ENCODE measurements at regions not wholly inside any gene's neighbourhood (a gene's known extent, or its start where the extent isn't known, plus 50 kb on each side); places are given as distances from the start of the nearest gene placed in this dataset.

DNA sequence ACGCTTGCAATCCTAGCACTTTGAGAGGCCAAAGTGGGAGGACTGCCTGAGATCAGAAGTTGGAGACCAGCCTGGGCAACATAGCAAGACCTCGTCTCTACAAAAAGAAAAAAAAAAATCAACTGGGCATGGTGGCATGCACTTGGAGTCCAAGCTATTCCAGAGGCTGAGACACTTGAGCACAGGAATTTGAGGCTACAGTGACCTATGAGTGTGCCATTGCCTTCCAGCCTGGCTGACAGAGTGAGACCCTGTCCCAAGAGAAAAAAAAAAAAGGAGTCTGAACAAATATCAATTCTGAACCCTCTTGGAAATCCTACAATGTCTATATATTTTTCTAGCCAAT, 126.8 kb upstream of the NRP1 start:
- DNase-seq: no peak

GRCh38 chr10:33460505-33461294, 126.2 kb upstream of the NRP1 start:
- no peak for DNase-seq

- no peak for DNase-seq
These were observed 125.1 kb upstream of the NRP1 start for GRCh38 chr10:33459602-33460001.

- no peak for DNase-seq
These were observed 120.6 kb upstream of the NRP1 start for GRCh38 chr10:33455029-33455428.

DNA sequence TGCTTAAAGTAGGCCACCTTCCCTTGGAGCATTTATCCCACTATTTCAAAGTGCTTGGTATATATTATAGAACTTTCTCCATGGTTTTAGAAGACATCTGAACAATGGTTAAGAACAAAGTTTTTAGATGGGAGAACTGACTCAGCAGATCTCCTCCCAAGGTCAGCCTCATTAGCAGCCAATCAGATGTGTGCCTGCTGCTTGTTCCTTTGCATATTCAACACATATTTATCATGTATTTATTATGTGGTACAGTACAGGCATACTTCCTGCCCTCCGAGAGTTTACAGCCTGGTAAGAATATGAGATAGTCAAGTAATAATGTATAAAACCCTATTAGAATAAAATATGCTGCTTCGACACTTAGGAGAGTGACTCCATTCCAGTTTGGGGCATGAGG, 120.1 kb upstream of the NRP1 start:
- DNase-seq: no peak

DNA sequence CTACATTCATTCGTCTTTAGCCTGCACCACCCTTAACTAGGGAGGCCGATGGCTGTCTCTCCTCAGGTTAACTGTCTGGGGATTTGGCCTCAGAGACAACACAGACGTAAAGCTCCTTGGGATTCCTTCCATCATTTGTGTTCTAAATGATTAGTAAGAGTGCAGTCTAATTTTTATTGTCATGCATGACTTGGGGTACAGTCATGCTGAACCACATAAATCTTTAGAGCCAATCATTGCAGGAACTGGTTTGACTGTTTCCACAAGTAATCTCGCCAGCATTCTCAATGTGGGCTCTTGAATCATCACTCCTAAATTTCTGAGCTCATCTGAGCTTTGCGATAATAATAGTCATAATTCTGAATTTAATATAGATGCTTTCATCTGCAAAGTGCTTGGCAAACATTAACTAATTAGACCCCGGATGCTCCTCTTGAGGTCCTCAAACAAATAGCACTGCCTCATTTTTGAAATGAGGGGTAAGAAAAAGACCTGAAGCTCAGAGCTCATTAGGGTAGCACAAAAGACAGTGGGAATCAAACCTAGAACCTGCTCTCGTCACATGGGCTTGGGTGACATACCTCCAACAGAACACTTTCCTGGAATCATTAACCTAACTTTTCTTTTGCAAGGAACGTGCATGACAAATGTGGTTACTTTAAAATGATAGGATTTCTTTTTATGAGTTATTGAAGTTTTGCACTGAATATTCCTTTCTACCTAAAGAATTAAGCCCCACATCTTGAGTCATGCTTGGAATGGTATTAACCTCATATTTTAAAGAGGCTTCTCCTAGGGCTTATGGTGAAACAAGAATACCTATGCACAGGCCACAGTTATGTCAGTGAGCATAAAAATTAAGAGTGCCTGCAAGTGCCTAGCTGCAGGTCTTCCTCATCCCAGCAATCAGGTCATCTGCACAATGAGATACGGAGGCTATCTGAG, 118.9 kb upstream of the NRP1 start:
- no peak for DNase-seq

DNA sequence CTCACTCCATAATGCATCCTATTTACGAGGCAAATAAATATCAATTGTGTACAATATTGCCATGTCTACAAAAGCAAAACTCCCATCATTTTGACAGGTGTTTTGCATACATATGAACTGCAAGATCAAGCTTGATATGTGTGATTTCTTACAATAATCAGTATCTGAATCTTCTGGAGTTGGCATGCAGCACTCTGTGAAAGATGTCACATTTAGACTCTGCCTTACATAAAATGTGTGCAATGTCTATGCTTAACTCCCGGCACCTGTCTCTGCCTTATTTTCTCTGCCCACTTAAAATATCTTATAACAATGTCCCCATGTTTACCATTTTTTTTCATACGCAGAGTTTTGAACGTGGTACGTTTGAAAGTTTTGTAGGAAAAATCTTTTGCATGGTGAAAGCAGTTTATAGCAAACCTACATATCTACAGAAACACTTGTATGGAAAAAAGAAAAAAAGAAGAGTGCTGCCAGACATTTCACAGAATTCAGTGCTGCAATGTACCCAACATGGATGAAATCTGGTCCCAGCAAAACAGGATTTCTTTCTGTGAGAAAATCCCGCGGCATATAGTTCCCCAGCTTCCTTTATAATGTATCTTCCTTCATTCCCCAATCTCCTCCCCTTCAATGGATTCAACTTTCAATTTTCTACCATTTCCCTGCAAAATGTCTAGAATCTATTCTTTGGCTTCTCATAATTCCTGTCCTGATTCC, 114.1 kb upstream of the NRP1 start:
- no peak for DNase-seq

DNA sequence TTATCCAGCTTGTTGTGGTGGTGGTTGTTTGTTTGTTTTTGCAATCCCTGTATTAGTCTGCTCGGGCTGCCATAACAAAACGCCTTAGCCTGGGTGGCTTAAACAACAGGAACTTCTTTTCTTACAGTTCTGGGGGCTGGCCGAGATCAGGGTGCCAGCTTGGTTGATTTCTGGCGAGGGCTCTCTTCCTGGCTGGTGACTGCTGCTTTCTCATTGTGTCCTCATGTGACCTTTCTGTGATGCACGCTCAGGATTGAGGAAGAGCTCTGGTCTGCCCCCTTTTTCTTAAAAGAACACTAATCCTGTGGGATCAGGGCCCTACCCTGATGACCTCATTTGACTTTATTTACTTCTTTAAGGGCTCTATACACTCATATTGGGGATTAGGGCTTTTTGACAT, 107.1 kb upstream of the NRP1 start:
- DNase-seq: no peak

DNA sequence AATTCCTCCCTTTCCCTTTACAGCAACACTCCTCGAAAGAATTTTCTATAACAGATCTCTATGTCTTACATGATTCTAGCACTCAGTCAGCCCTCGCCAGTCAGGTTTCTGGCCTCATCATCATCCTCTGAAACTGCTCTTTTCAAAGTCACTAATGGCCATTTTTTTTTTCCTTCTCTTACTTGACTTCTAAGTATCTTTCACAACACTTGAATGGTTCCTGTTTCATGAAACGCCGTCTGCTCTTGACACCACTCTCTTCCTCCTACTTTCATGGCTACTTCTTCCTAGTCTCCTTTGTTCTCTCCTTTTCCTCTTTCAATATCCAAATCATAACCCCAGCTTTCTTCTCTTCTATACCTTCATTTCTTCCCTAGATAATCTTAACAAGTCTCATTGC, 100.5 kb upstream of the NRP1 start:
- DNase-seq: no peak

GRCh38 chr10:33428682-33429081, 94.2 kb upstream of the NRP1 start:
- DNase-seq: no peak

- DNase-seq: no peak
These were observed 88.7 kb upstream of the NRP1 start for GRCh38 chr10:33423154-33423529.

DNA sequence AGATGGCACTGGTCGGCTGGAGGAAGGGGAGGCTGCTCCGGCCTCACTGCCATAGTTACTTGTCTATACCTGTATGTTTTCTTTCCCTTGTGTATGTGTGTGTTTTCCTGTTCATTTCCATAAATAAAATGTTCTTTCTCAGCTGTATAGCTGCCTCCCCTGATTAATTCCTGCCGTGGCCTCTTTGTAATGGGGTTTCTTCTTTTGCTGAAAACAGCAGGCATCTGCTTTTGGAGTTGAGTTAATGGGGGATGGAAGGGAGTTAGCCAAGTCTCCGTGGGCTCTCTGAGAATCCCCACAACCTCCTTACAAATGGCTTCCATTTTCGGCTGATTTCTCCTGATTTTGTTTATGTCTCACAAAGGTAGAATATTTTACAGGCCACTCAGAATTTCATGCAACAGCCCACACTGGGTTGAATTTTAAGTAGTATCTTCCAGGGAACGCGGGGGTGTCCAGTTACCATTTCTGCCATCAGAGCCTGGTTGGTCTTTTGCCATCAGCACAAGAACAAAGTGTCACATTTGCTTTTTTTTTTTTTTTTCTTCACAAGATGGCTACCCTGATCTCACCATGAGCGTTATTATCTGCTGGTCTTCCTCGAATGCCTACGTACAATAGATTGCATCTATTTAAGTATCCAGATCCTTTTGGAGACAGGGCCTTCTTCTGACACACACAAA, 88.1 kb upstream of the NRP1 start:
- no peak for DNase-seq

- DNase-seq: no peak
These were observed 87.5 kb upstream of the NRP1 start for GRCh38 chr10:33421789-33422462.

- no peak for DNase-seq
These were observed 84.8 kb upstream of the NRP1 start for GRCh38 chr10:33419311-33419710.

- no peak for DNase-seq
These were observed 83.8 kb upstream of the NRP1 start for GRCh38 chr10:33418301-33418700.

GRCh38 chr10:33416691-33417090, 82.2 kb upstream of the NRP1 start:
- no peak for DNase-seq

DNA sequence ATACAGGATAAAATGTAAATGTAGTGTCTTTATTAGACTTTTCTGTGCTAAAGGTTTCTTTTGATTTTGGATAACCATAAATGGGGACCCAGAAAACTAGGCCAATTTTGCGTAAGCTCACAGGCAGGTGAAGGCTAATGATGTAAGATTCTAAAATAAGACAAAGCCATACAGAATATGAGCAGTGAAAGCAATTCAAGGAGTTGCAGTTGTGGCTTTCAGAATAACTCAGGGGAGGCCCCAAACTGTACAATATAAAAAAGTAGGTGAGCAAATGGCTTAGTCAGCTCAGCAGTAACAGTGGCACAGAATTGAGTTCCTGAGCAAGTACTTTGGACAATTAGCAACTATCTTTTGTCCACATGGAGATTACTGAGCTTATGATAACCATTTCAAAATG, 81.7 kb upstream of the NRP1 start:
- DNase-seq: no peak

- no peak for DNase-seq
These were observed 80.4 kb upstream of the NRP1 start for GRCh38 chr10:33414841-33415240.

DNA sequence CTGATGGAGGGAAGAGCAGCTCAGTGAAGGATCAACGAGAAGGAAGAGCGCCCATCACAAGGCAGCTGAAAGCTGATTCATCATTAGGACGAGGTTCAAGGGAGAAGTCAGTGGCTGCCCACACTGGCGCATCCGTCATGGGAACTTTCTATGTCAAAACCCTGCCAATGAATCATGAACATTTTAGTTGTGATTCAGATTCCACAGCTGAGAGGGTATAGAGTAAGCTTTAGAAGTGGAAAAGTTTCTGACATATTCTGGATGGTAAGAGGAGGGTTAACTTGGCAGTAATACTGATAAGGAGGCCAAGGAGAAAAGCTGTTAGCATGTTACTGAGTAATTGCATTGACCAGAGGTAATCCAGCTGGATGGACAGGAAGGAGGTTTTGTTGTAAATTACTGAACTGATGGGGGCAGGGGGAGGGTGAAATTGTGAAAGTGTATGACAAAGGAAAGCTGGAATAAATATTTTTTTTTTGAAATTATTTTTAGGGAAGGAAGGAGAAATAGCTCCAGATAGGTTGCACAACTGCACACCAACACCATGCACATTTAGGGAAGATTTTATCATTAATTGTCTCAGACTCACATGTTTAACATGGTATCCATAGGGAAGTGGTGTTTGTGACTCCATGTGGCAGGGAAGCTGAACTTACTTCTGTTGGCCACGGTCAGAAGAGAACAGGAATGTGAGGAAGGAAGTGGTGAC, 78.3 kb upstream of the NRP1 start:
- DNase-seq: no peak

- DNase-seq: no peak
These were observed 77.8 kb upstream of the NRP1 start for GRCh38 chr10:33412241-33412640.

DNA sequence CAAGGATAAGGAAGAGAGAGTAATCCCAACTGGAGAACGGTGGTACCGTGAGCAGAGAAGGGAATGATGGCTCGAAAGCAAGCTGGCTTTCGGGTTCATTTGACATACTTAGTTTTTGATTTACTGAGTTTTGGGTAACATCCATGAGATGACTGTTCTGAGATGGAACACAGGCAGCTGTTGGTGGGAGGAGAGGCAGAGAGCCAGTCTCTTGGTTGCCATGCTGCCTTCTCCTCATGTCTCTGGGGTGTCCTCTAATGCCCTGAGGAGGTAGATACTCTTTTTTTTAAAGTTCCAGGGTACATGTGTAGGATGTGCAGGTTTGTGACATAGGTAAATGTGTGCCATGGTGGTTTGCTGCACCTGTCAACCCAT, 76.4 kb upstream of the NRP1 start:
- no peak for DNase-seq

All from T-helper 1 cell (primary cell).